GM21619 (cell line): ENCODE measurements at regions not wholly inside any gene's neighbourhood (a gene's known extent, or its start where the extent isn't known, plus 50 kb on each side); places are given as distances from the start of the nearest gene placed in this dataset.
"Not testable (repeated sequence)": the region's sequence is repeated elsewhere in the genome, so short reads cannot be mapped to it uniquely, and the experiment has no call there.

Source experiments
- ATAC-seq: cut with Tn5 transposase; IDR thresholded peaks from one replicate; pipeline ENCODE4 v1.9.1; 2021; ENCODE audit not compliant: unreplicated experiment

GRCh38 chr9:95785209-95785608 is 90.3 kb upstream of the ERCC6L2 start:
- no peak for ATAC-seq

- ATAC-seq, result no peak
Observed at GRCh38 chr9:95784318-95784717, 91.2 kb upstream of the ERCC6L2 start.

GRCh38 chr9:95783426-95783975 is 92.0 kb upstream of the ERCC6L2 start:
- no peak for ATAC-seq

- ATAC-seq, result no peak
Observed at GRCh38 chr9:95780751-95781150, 94.7 kb upstream of the ERCC6L2 start.

- no peak for ATAC-seq
Observed at GRCh38 chr9:95780121-95780520, 95.4 kb upstream of the ERCC6L2 start.

GRCh38 chr9:95779597-95779996 is 95.9 kb upstream of the ERCC6L2 start:
- not testable (repeated sequence) for ATAC-seq

- no peak for ATAC-seq
Observed at GRCh38 chr9:95778957-95779356, 96.5 kb upstream of the ERCC6L2 start.

GRCh38 chr9:95777136-95777535 is 98.4 kb upstream of the ERCC6L2 start:
- no peak for ATAC-seq

GRCh38 chr9:95776176-95776575 is 99.3 kb upstream of the ERCC6L2 start:
- no peak for ATAC-seq

- ATAC-seq, result no peak
Observed at GRCh38 chr9:95775191-95775590, 100.3 kb upstream of the ERCC6L2 start.

- no peak for ATAC-seq
Observed at GRCh38 chr9:95773053-95773418, 102.5 kb upstream of the ERCC6L2 start.

GRCh38 chr9:95772320-95773052 is 103.0 kb upstream of the ERCC6L2 start:
- no peak for ATAC-seq

GRCh38 chr9:95771556-95772246 is 103.8 kb upstream of the ERCC6L2 start:
- ATAC-seq, result no peak

GRCh38 chr9:95770653-95771131 is 104.8 kb upstream of the ERCC6L2 start:
- no peak for ATAC-seq

- ATAC-seq, result no peak
Observed at GRCh38 chr9:95769909-95770433, 105.5 kb upstream of the ERCC6L2 start.

- no peak for ATAC-seq
Observed at GRCh38 chr9:95769473-95769872, 106.0 kb upstream of the ERCC6L2 start.

- ATAC-seq, result no peak
Observed at GRCh38 chr9:95766906-95767305, 108.6 kb upstream of the ERCC6L2 start.

GRCh38 chr9:95764533-95765319 is 110.8 kb upstream of the ERCC6L2 start:
- no peak for ATAC-seq

GRCh38 chr9:95763983-95764382 is 111.5 kb upstream of the ERCC6L2 start:
- ATAC-seq, result no peak

- no peak for ATAC-seq
Observed at GRCh38 chr9:95763006-95763405, 112.5 kb upstream of the ERCC6L2 start.

- no peak for ATAC-seq
Observed at GRCh38 chr9:95762322-95762721, 113.2 kb upstream of the ERCC6L2 start.
